DOHH2 (cell line): ENCODE measurements at regions not wholly inside any gene's neighbourhood (a gene's known extent, or its start where the extent isn't known, plus 50 kb on each side); places are given as distances from the start of the nearest gene placed in this dataset.

Experiments
- CTCF ChIP-seq: fragments of 200-600 bp; sonication (generic); IDR thresholded peaks from one replicate; pipeline ENCODE4 v1.5.1; 2014; ENCODE audit warnings: antibody characterized with exemption, mild to moderate bottlenecking, low read depth, low read length; ENCODE audit not compliant: poor library complexity, severe bottlenecking
- EZH2phosphoT487 ChIP-seq: fragments of 200-600 bp; sonication (generic); IDR thresholded peaks from 2 replicates; pipeline ENCODE4 v1.6.1; 2017; ENCODE audit warnings: borderline replicate concordance, mild to moderate bottlenecking, antibody characterized with exemption, low read length, moderate library complexity, mixed read lengths

- TF ChIP-seq CTCF: no peak
- no peak for TF ChIP-seq EZH2phosphoT487
Measured at GRCh38 chr2:236752096-236752495, 182.5 kb downstream of the ACKR3 start.
